GM23248 (cell line): ENCODE measurements at regions not wholly inside any gene's neighbourhood (a gene's known extent, or its start where the extent isn't known, plus 50 kb on each side); places are given as distances from the start of the nearest gene placed in this dataset.

ENCODE experiments used
- DNase-seq: peaks from one replicate; pipeline ENCODE4 v3.0.0-alpha.2; 2015
- H2AFZ ChIP-seq: fragments of 200-600 bp; sonication (generic); 2 replicates; pipeline ENCODE4 v1.6.1; 2016; ENCODE audit warnings: antibody characterized with exemption
- H3F3A ChIP-seq: fragments of 200-600 bp; sonication (generic); 2 replicates; pipeline ENCODE4 v1.6.1; 2016; ENCODE audit warnings: mild to moderate bottlenecking, antibody characterized with exemption, mixed run types; ENCODE audit not compliant: insufficient read depth
- H3K27ac ChIP-seq: fragments of 200-600 bp; sonication (generic); 2 replicates; pipeline ENCODE4 v1.5.1; 2016; ENCODE audit warnings: mild to moderate bottlenecking
- H3K27me3 ChIP-seq: fragments of 200-600 bp; sonication (generic); replicated peaks from 2 replicates; pipeline ENCODE4 v1.6.1; 2016; ENCODE audit warnings: mild to moderate bottlenecking; ENCODE audit not compliant: insufficient read depth
- H3K36me3 ChIP-seq: fragments of 200-600 bp; sonication (generic); 2 replicates; pipeline ENCODE4 v1.6.1; 2016; ENCODE audit warnings: low read depth, mild to moderate bottlenecking
- H3K4me1 ChIP-seq: fragments of 200-600 bp; sonication (generic); 2 replicates; pipeline ENCODE4 v1.6.1; 2016; ENCODE audit warnings: mild to moderate bottlenecking; ENCODE audit not compliant: insufficient read depth
- H3K4me2 ChIP-seq: fragments of 200-600 bp; sonication (generic); one replicate; pipeline ENCODE4 v1.6.1; 2016; ENCODE audit warnings: mild to moderate bottlenecking; ENCODE audit not compliant: unreplicated experiment
- H3K4me3 ChIP-seq: fragments of 200-600 bp; sonication (generic); 2 replicates; pipeline ENCODE4 v1.5.1; 2016; ENCODE audit warnings: mild to moderate bottlenecking
- H3K79me2 ChIP-seq: fragments of 200-600 bp; sonication (generic); 2 replicates; pipeline ENCODE4 v1.6.1; 2016; ENCODE audit warnings: mild to moderate bottlenecking; ENCODE audit not compliant: insufficient read depth
- H3K9ac ChIP-seq: fragments of 200-600 bp; sonication (generic); 2 replicates; pipeline ENCODE4 v1.6.1; 2016; ENCODE audit warnings: mild to moderate bottlenecking
- H3K9me2 ChIP-seq: fragments of 200-600 bp; sonication (generic); 2 replicates; pipeline ENCODE4 v1.6.1; 2016; ENCODE audit warnings: mixed run types, mild to moderate bottlenecking, moderate library complexity; ENCODE audit not compliant: insufficient read depth
- H3K9me3 ChIP-seq: fragments of 200-600 bp; sonication (generic); one replicate; pipeline ENCODE4 v1.6.1; 2017; ENCODE audit warnings: low read depth
- H4K20me1 ChIP-seq: fragments of 200-600 bp; sonication (generic); 2 replicates; pipeline ENCODE4 v1.6.0; 2016; ENCODE audit not compliant: insufficient read depth
- EZH2 ChIP-seq: fragments of 200-600 bp; sonication (generic); IDR thresholded peaks from 2 replicates; pipeline ENCODE4 v1.6.1; 2018; ENCODE audit warnings: antibody characterized with exemption, mild to moderate bottlenecking; ENCODE audit not compliant: insufficient read depth, poor library complexity, severe bottlenecking
- EZH2phosphoT487 ChIP-seq: fragments of 200-600 bp; sonication (generic); IDR thresholded peaks from 2 replicates; pipeline ENCODE4 v1.6.1; 2018; ENCODE audit warnings: antibody characterized with exemption, moderate library complexity, mild to moderate bottlenecking, low read depth; ENCODE audit not compliant: insufficient read depth
- WGBS, 2 experiments: methylation state at CpG; one replicate each; pipeline ENCODE4 v1.1.6; 2015 to 2017; ENCODE audit warnings: low lambda C conversion rate in 2 of 2, low coverage in 1 of 2; ENCODE audit errors: missing lambda C conversion rate in 2 of 2; 5-methylcytosine and 5-hydroxymethylcytosine counted together
- in situ Hi-C: fragments of 300-500 bp; cut with MboI; formaldehyde crosslinking; loops from 2 replicates; pipeline ENCODE4 v1.15.0; 2020

GRCh38 chr2:41116106-41116797 lies 664.4 kb upstream of the SLC8A1 start:
- Histone ChIP-seq H3K9me2 (no peaks in the 10 kb centered on the region), H3K79me2 (no peaks in the 10 kb centered on the region), H3K27ac (no peak overlapping the region), H3K27me3 (no peaks in the 10 kb centered on the region), H3K9me3 (no peaks in the 10 kb centered on the region), H4K20me1 (no peaks in the 10 kb centered on the region), H3K4me3 (no peak overlapping the region), H3K4me1 (no peaks in the 10 kb centered on the region), H2AFZ (no peak overlapping the region), H3K9ac (no peak overlapping the region), H3K4me2 (no peak overlapping the region), H3K36me3 (no peaks in the 10 kb centered on the region), H3F3A (no peaks in the 10 kb centered on the region)
- TF ChIP-seq EZH2: no peak
- TF ChIP-seq EZH2phosphoT487: no peak
- DNase-seq: no peak
- 68% methylated on average over 8 of the region's 8 CpGs for WGBS, 2 experiments
- in situ Hi-C loops: no loop called here

GRCh38 chr2:41119489-41119888 lies 667.6 kb upstream of the SLC8A1 start:
- TF ChIP-seq EZH2phosphoT487 (no peak), EZH2 (no peak)
- Histone ChIP-seq H4K20me1 (no peaks in the 10 kb centered on the region), H3K79me2 (no peaks in the 10 kb centered on the region), H2AFZ (no peak overlapping the region), H3K4me2 (no peak overlapping the region), H3K4me3 (no peak overlapping the region), H3K27me3 (no peaks in the 10 kb centered on the region), H3K9me3 (no peaks in the 10 kb centered on the region), H3K36me3 (no peaks in the 10 kb centered on the region), H3F3A (no peaks in the 10 kb centered on the region), H3K27ac (no peak overlapping the region), H3K9me2 (no peaks in the 10 kb centered on the region), H3K9ac (no peak overlapping the region), H3K4me1 (no peaks in the 10 kb centered on the region)
- WGBS, 2 experiments: 36 to 44% methylated on average over 4 of the region's 4 CpGs
- no peak for DNase-seq
- in situ Hi-C loops: no loop called here

GRCh38 chr2:41123341-41123740 lies 671.5 kb upstream of the SLC8A1 start:
- Histone ChIP-seq H3K9me3 (no peaks in the 10 kb centered on the region), H3K79me2 (no peaks in the 10 kb centered on the region), H3F3A (no peaks in the 10 kb centered on the region), H3K4me3 (no peak overlapping the region), H2AFZ (no peak overlapping the region), H4K20me1 (no peaks in the 10 kb centered on the region), H3K27ac (no peak overlapping the region), H3K9me2 (no peaks in the 10 kb centered on the region), H3K36me3 (no peaks in the 10 kb centered on the region), H3K9ac (no peak overlapping the region), H3K4me2 (no peak overlapping the region), H3K27me3 (no peaks in the 10 kb centered on the region), H3K4me1 (no peaks in the 10 kb centered on the region)
- 0% methylated on average over 1 of the region's 1 CpG for WGBS, 2 experiments
- DNase-seq: no peak
- in situ Hi-C loops: no loop called here
- TF ChIP-seq EZH2phosphoT487 (no peak), EZH2 (no peak)

- Histone ChIP-seq H3K27ac (no peak overlapping the region), H2AFZ (no peak overlapping the region), H3K4me3 (no peak overlapping the region), H3K9ac (no peak overlapping the region), H3K79me2 (no peaks in the 10 kb centered on the region), H3K27me3 (no peaks in the 10 kb centered on the region), H3K36me3 (no peaks in the 10 kb centered on the region), H3K9me2 (no peaks in the 10 kb centered on the region), H3K4me1 (no peaks in the 10 kb centered on the region), H4K20me1 (no peaks in the 10 kb centered on the region), H3F3A (no peaks in the 10 kb centered on the region), H3K4me2 (no peak overlapping the region), H3K9me3 (no peaks in the 10 kb centered on the region)
- in situ Hi-C loops: no loop called here
- DNase-seq: no peak
- TF ChIP-seq EZH2 (no peak), EZH2phosphoT487 (no peak)
- WGBS, 2 experiments: 16 to 22% methylated on average over 3 of the region's 3 CpGs
Observed at GRCh38 chr2:41127351-41127750, 675.5 kb upstream of the SLC8A1 start.
